Progenitor cell of endocrine pancreas (in vitro differentiated cells): ENCODE measurements at regions not wholly inside any gene's neighbourhood (a gene's known extent, or its start where the extent isn't known, plus 50 kb on each side); places are given as distances from the start of the nearest gene placed in this dataset.
A peak's percentile ranks its signal among the peaks of the same experiment; 100 is the strongest.

Experiments
- DNase-seq: peaks from one replicate; pipeline ENCODE4 v3.0.0; 2021; ENCODE audit warnings: low spot score; ENCODE audit not compliant: unreplicated experiment
- H3K27ac Mint-ChIP-seq: 2 replicates; pipeline ENCODE4 v1.8.0; 2021; ENCODE audit warnings: mild to moderate bottlenecking, moderate library complexity, mixed read lengths
- H3K27me3 Mint-ChIP-seq: 2 replicates; pipeline ENCODE4 v1.8.0; 2021; ENCODE audit warnings: mixed read lengths
- H3K36me3 Mint-ChIP-seq: 2 replicates; pipeline ENCODE4 v1.8.0; 2022; ENCODE audit warnings: mixed read lengths; ENCODE audit not compliant: insufficient read depth
- H3K4me1 Mint-ChIP-seq: 2 replicates; pipeline ENCODE4 v1.8.0; 2021; ENCODE audit warnings: low read depth, mixed read lengths
- H3K4me3 Mint-ChIP-seq: 2 replicates; pipeline ENCODE4 v1.8.0; 2021; ENCODE audit warnings: low read depth, mild to moderate bottlenecking, moderate library complexity, mixed read lengths
- H3K9me3 Mint-ChIP-seq: 2 replicates; pipeline ENCODE4 v1.8.0; 2021; ENCODE audit warnings: low read depth, mixed read lengths
- CTCF ChIP-seq: fragments of 200-600 bp; sonication (generic); IDR thresholded peaks from one replicate; pipeline ENCODE4 v1.5.0; 2021; ENCODE audit warnings: antibody characterized with exemption, mild to moderate bottlenecking; ENCODE audit not compliant: unreplicated experiment

- H3K27ac Mint-ChIP-seq: peak overlapping the region; percentile 34
- no peak for DNase-seq
- H3K36me3 Mint-ChIP-seq: no peaks in the 10 kb centered on the region
- no peak overlapping the region for H3K4me3 Mint-ChIP-seq
- peaks cover 10% of the 10 kb centered on the region for H3K4me1 Mint-ChIP-seq
- no peak for TF ChIP-seq CTCF
- no peaks in the 10 kb centered on the region for H3K27me3 Mint-ChIP-seq
- peaks cover 3% of the 10 kb centered on the region for H3K9me3 Mint-ChIP-seq
These were observed 234.8 kb downstream of the DUSP6 start for GRCh38 chr12:89117448-89118034.

- Mint-ChIP-seq H3K27me3 (no peaks in the 10 kb centered on the region), H3K36me3 (no peaks in the 10 kb centered on the region), H3K9me3 (no peaks in the 10 kb centered on the region), H3K27ac (no peak overlapping the region), H3K4me1 (no peaks in the 10 kb centered on the region), H3K4me3 (no peak overlapping the region)
- no peak for TF ChIP-seq CTCF
- no peak for DNase-seq
These were observed 240.3 kb downstream of the DUSP6 start for GRCh38 chr12:89111964-89112363.

- Mint-ChIP-seq H3K27me3 (no peaks in the 10 kb centered on the region), H3K27ac (no peak overlapping the region), H3K36me3 (no peaks in the 10 kb centered on the region), H3K4me3 (no peak overlapping the region), H3K9me3 (no peaks in the 10 kb centered on the region), H3K4me1 (no peaks in the 10 kb centered on the region)
- no peak for TF ChIP-seq CTCF
- DNase-seq: no peak
These were observed 244.0 kb downstream of the DUSP6 start for GRCh38 chr12:89108265-89108664.

- H3K27me3 Mint-ChIP-seq: no peaks in the 10 kb centered on the region
- H3K4me1 Mint-ChIP-seq: no peaks in the 10 kb centered on the region
- H3K27ac Mint-ChIP-seq: no peak overlapping the region
- no peaks in the 10 kb centered on the region for H3K9me3 Mint-ChIP-seq
- no peak overlapping the region for H3K4me3 Mint-ChIP-seq
- no peak for TF ChIP-seq CTCF
- no peak for DNase-seq
- H3K36me3 Mint-ChIP-seq: no peaks in the 10 kb centered on the region
These were observed 245.4 kb downstream of the DUSP6 start for GRCh38 chr12:89106950-89107349.

- peaks cover 10% of the 10 kb centered on the region for H3K4me1 Mint-ChIP-seq
- no peak overlapping the region for H3K4me3 Mint-ChIP-seq
- no peak for TF ChIP-seq CTCF
- no peak overlapping the region for H3K27ac Mint-ChIP-seq
- no peak for DNase-seq
- H3K36me3 Mint-ChIP-seq: no peaks in the 10 kb centered on the region
- no peaks in the 10 kb centered on the region for H3K27me3 Mint-ChIP-seq
- no peaks in the 10 kb centered on the region for H3K9me3 Mint-ChIP-seq
These were observed 247.1 kb downstream of the DUSP6 start for GRCh38 chr12:89105243-89105642.
